ENCODE measurements at regions not wholly inside any gene's neighbourhood (a gene's known extent, or its start where the extent isn't known, plus 50 kb on each side); places are given as distances from the start of the nearest gene placed in this dataset.

DNA sequence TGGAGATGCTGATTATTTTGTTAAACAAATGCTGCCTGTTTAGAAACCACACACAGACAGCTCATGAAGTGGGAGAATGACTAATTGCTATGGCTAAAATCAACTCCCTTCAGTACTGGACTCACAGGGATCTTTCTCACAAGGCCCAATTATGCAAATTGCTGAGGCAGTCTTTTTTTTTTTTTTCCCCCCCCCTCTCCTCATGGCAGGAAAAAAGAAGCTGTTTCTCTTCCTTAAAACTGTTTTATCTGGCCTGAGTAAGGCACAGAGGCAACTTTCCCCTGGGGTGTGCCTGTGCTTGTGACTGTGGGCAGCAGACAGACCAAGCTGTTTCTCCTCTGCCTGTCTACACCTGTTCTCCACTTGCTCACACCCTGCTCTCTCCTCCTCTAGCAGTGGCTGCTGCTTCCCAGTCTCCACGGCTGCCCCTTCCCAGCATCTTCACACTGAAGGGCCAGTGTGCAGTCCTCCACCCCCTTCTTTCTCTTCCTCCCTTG is 65.4 kb upstream of the STEAP1B start:
- H3K4me2 ChIP-seq: peak overlapping the region; percentile 53
- peaks cover 2% of the 10 kb centered on the region; the same call in 1 of the 2 replicates for H3K27me3 ChIP-seq (ENCODE audit: insufficient read depth)
- no peak overlapping the region for H2AFZ ChIP-seq (ENCODE audit: low read depth)
- H3K9me3 ChIP-seq: no peaks in the 10 kb centered on the region
- H3K4me1 ChIP-seq (ENCODE audit: control insufficient read depth in 1 of 2, insufficient read depth in 2 of 2, low read depth in 1 of 2, low read length in 1 of 2): peaks cover 4 to 28% of the 10 kb centered on the region in 2 experiments; a peak in 2 of 4 replicates
- ChIA-PET POLR2A (no interaction called here), CTCF (interaction anchor here (13.3 kb wide), 1 partner anchor 492 kb away, joined by 268 read pairs; no protein-coding TSS in a partner anchor)
- no peaks in the 10 kb centered on the region for H3K36me3 ChIP-seq (replicated peaks in 1 of 2; ENCODE audit: control insufficient read depth in 1 of 2, insufficient read depth in 2 of 2, low read length in 1 of 2)
- H4K20me1 ChIP-seq (ENCODE audit: insufficient read depth): no peaks in the 10 kb centered on the region
- 12% methylated on average over 1 of the region's 1 CpG for WGBS (ENCODE audit: low lambda C conversion rate)
- H3K27ac ChIP-seq (ENCODE audit: low read depth in 2 of 2, low read length in 1 of 2): peak overlapping the region; percentile 19 to 89; a peak in 3 of 4 replicates
- no peak for DNase-seq
- no peaks in the 10 kb centered on the region for H3K9me2 ChIP-seq
- H3K4me3 ChIP-seq (ENCODE audit: low read depth in 2 of 2, low read length in 1 of 2): no peak overlapping the region
- TF ChIP-seq, protein P1, sequence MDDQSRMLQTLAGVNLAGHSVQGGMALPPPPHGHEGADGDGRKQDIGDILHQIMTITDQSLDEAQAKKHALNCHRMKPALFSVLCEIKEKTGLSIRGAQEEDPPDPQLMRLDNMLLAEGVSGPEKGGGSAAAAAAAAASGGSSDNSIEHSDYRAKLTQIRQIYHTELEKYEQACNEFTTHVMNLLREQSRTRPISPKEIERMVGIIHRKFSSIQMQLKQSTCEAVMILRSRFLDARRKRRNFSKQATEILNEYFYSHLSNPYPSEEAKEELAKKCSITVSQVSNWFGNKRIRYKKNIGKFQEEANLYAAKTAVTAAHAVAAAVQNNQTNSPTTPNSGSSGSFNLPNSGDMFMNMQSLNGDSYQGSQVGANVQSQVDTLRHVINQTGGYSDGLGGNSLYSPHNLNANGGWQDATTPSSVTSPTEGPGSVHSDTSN (IDR thresholded peaks at IDR 0.05): 0 out of 2 replicates have a peak, but pooled peaks have one; percentile 21
- TF ChIP-seq, protein P2, sequence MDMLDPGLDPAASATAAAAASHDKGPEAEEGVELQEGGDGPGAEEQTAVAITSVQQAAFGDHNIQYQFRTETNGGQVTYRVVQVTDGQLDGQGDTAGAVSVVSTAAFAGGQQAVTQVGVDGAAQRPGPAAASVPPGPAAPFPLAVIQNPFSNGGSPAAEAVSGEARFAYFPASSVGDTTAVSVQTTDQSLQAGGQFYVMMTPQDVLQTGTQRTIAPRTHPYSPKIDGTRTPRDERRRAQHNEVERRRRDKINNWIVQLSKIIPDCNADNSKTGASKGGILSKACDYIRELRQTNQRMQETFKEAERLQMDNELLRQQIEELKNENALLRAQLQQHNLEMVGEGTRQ (IDR thresholded peaks at IDR 0.05; ENCODE audit: borderline replicate concordance, low read depth, low read length): no peak
- H3K79me2 ChIP-seq (ENCODE audit: insufficient read depth): no peaks in the 10 kb centered on the region
- peaks cover 39% of the 10 kb centered on the region for H3F3A ChIP-seq (replicated peaks; ENCODE audit: insufficient read depth)
- H3K9ac ChIP-seq: peak overlapping the region; percentile 52; the same call in 1 of the 2 replicates

DNA sequence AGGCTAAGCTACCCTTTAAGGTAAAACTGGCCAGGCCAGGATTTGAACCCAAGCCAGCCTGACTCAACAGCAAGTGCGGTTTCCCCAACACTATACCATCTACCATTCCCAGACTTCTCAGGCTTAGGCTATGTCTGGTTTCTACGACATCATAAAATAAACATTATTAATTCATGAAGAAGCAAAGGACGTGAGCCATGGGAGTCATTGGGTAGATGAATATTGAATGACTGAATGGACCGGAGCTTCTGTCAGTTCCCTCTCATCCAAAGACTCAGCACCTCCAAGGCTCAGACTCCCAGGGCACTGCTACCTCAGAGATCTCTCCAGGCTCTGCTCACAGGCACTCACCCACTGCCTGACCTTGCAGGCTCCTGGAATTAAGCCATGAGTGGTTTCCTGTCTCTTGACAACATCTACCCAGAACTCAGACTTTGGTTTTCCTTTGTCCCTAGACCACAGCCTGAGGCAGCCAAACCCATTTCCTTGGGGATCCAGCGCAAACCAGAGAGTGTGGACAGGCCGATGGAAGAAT is 64.6 kb upstream of the STEAP1B start:
- Histone ChIP-seq H2AFZ (ENCODE audit: low read depth) (peak overlapping the region; percentile 19; the same call in 1 of the 2 replicates), H3K9me3 (no peaks in the 10 kb centered on the region), H3K9me2 (no peaks in the 10 kb centered on the region), H3K79me2 (ENCODE audit: insufficient read depth) (no peaks in the 10 kb centered on the region), H3K36me3 (replicated peaks in 1 of 2; ENCODE audit: control insufficient read depth in 1 of 2, insufficient read depth in 2 of 2, low read length in 1 of 2) (no peaks in the 10 kb centered on the region), H3F3A (replicated peaks; ENCODE audit: insufficient read depth) (peaks cover 36% of the 10 kb centered on the region), H3K4me2 (peak overlapping the region; percentile 53), H3K27ac (ENCODE audit: low read depth in 2 of 2, low read length in 1 of 2) (peak overlapping the region; percentile 19 to 89; a peak in 3 of 4 replicates), H3K9ac (peak overlapping the region; percentile 52; the same call in 1 of the 2 replicates), H3K27me3 (ENCODE audit: insufficient read depth) (no peaks in the 10 kb centered on the region; the same call in 1 of the 2 replicates), H3K4me3 (ENCODE audit: low read depth in 2 of 2, low read length in 1 of 2) (no peak overlapping the region), H3K4me1 (ENCODE audit: control insufficient read depth in 1 of 2, insufficient read depth in 2 of 2, low read depth in 1 of 2, low read length in 1 of 2) (peaks cover 4 to 28% of the 10 kb centered on the region in 2 experiments; a peak in 2 of 4 replicates), H4K20me1 (ENCODE audit: insufficient read depth) (no peaks in the 10 kb centered on the region)
- CTCF ChIA-PET: interaction anchor here (0.6 to 13.3 kb wide), 2 partner anchors 493 to 499 kb away, joined by 4 to 268 read pairs; no protein-coding TSS in a partner anchor
- TF ChIP-seq, protein P3, sequence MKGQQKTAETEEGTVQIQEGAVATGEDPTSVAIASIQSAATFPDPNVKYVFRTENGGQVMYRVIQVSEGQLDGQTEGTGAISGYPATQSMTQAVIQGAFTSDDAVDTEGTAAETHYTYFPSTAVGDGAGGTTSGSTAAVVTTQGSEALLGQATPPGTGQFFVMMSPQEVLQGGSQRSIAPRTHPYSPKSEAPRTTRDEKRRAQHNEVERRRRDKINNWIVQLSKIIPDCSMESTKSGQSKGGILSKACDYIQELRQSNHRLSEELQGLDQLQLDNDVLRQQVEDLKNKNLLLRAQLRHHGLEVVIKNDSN (IDR thresholded peaks at IDR 0.05; ENCODE audit: borderline replicate concordance, low read depth): no peak
- TF ChIP-seq, protein P4, sequence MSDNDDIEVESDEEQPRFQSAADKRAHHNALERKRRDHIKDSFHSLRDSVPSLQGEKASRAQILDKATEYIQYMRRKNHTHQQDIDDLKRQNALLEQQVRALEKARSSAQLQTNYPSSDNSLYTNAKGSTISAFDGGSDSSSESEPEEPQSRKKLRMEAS (IDR thresholded peaks at IDR 0.05; ENCODE audit: low read depth): no peak
- TF ChIP-seq TCF12 (IDR thresholded peaks at IDR 0.05) (peak; percentile 57; the same call in 1 of the 2 replicates), NFIC (IDR thresholded peaks at IDR 0.05; ENCODE audit: borderline replicate concordance) (peak; percentile 68), RXRA (IDR thresholded peaks at IDR 0.05; ENCODE audit: borderline replicate concordance, low read depth) (0 out of 2 replicates have a peak, but pooled peaks have one; percentile 51), FOSL2 (IDR thresholded peaks at IDR 0.05; ENCODE audit: borderline replicate concordance, low read depth) (no peak)
- TF ChIP-seq, protein P1 (IDR thresholded peaks at IDR 0.05): peak; percentile 32; the same call in 1 of the 2 replicates
- TF ChIP-seq, protein P5, sequence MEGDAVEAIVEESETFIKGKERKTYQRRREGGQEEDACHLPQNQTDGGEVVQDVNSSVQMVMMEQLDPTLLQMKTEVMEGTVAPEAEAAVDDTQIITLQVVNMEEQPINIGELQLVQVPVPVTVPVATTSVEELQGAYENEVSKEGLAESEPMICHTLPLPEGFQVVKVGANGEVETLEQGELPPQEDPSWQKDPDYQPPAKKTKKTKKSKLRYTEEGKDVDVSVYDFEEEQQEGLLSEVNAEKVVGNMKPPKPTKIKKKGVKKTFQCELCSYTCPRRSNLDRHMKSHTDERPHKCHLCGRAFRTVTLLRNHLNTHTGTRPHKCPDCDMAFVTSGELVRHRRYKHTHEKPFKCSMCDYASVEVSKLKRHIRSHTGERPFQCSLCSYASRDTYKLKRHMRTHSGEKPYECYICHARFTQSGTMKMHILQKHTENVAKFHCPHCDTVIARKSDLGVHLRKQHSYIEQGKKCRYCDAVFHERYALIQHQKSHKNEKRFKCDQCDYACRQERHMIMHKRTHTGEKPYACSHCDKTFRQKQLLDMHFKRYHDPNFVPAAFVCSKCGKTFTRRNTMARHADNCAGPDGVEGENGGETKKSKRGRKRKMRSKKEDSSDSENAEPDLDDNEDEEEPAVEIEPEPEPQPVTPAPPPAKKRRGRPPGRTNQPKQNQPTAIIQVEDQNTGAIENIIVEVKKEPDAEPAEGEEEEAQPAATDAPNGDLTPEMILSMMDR (IDR thresholded peaks at IDR 0.05): no peak
- 25% methylated on average over 6 of the region's 6 CpGs for WGBS (ENCODE audit: low lambda C conversion rate)
- POLR2A ChIA-PET: no interaction called here
- DNase-seq: no peak

Measured in SK-N-SH (cell line).